CD4-positive, alpha-beta T cell treated with Interferon alpha-2 for 1 hour (primary cell): ENCODE measurements at regions not wholly inside any gene's neighbourhood (a gene's known extent, or its start where the extent isn't known, plus 50 kb on each side); places are given as distances from the start of the nearest gene placed in this dataset.

Experiments used
- DNase-seq, 2 donors: peaks; one replicate each; pipeline ENCODE4 v3.0.0-alpha.2; 2020 to 2022

- no peak for DNase-seq
These were observed 482.5 kb upstream of the FAT3 start for GRCh38 chr11:91742155-91742554.

DNA sequence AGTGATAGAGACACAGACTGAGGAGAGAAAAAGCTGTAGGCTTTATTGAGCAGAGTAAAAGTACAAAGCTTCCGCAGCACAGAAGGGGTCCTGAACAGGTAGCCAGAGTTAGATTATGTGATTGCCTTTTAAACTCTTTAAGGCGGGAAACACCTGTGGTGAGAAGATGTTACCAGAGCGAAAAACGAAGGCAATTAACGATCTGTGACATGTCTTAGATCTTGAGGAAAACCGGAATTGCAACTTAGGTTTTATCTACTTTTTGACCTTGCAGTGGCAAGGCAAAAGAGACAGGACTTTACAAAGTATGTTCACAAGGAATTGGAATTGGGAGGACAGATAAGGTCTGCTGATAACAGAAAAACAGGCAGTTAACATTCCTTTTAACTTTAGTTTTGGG lies 493.6 kb upstream of the FAT3 start:
- DNase-seq: no peak

GRCh38 chr11:91730620-91731019 lies 494.0 kb upstream of the FAT3 start:
- DNase-seq: no peak

GRCh38 chr11:91730057-91730456 lies 494.6 kb upstream of the FAT3 start:
- no peak for DNase-seq

DNA sequence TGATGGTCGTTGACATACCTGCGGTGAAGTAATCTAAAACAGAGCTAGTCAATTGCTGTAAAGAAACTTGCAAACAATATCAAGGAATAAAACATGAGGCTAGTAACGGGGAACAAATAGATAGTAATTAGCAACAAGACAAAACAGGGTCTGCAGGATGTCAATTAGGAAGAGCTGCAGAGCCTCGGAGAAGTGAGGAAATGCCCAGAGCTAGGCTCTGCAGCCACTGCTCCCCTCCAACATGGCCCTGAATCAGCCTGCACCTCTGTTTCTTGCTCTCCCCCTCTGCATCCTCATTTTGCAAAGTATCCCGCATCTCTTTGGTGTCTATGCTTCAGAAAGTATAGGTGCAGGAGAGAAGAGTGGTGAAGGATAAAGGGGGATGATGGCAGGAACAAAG lies 507.4 kb upstream of the FAT3 start:
- DNase-seq: no peak

GRCh38 chr11:91707652-91708482 lies 516.8 kb upstream of the FAT3 start:
- no peak for DNase-seq

DNA sequence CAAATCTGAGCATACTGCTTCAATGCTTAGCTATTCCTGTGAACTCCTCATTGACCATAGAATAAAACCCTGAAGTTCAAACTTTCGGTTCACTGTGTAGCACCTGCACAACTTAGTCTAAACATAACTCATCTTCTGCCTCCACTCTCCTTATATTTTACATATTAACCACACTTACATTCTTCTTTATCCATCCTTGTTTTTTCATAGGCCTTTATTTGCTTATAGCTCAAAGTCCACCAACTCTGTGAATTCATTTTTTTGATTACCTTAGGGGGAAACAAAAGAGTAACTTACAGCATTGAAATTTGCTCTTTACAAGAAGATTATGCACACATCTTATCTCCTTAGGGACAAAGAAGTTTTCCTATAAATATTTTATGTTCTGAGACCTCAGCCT lies 521.6 kb upstream of the FAT3 start:
- DNase-seq: no peak

GRCh38 chr11:91700854-91701253 lies 523.8 kb upstream of the FAT3 start:
- DNase-seq: no peak

DNA sequence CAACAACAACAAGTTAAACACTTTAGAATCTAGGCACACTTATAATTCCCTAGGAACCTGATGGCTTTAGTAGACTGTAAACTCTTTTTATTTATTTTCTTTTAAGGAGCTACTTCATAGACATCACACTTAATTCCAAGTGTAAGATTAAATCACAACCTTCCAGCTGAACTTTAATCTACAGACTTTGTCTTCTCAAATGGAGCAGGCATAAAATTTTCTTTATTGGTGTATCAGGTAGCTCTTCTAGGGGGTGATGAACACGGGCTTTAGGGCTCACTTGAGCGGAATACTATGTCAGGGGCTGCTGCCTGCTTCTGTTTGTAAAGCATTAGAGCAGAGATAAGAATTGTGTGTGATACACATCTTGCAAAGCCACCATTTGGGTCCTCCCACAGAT lies 525.8 kb upstream of the FAT3 start:
- no peak for DNase-seq

GRCh38 chr11:91694331-91694730 lies 530.3 kb upstream of the FAT3 start:
- no peak for DNase-seq

DNA sequence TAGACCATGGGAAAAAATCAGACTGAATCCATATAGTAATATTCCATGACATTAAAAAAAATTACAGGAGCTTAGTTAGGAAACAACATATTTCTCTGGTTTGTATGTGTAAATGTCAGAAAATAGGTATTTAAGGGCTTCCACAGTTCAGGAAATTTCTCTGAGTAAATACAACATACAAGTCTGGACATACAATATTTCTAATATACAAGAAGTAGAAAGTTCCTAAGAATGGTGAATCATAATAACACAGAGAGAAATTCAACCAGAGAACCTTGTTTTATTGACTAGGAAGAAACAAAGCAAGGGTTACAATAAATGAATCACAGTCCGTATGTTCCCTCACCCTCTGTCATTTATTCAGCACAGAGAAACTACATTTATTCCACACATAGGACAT lies 532.7 kb upstream of the FAT3 start:
- no peak for DNase-seq

DNA sequence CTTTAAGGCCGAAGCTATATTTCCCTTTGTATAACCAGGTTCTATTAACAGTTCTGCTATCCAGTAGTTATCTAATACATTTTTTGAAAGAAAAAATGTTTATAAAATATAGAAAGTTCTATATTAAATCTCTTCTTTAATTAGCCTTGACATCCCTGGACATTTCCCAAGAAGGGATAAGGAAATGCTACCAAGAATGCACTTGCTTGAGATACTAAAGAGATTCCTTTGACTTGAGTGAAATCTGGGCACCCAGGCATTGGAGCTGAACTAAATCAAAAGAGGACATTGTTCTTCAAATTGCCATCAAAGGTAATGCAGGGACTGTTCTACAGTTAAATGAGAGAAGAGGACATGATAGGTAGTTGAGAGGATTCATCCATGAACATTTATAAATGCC lies 535.9 kb upstream of the FAT3 start:
- no peak for DNase-seq

GRCh38 chr11:91686700-91687099 lies 537.9 kb upstream of the FAT3 start:
- DNase-seq: no peak

GRCh38 chr11:91686281-91686680 lies 538.3 kb upstream of the FAT3 start:
- no peak for DNase-seq

DNA sequence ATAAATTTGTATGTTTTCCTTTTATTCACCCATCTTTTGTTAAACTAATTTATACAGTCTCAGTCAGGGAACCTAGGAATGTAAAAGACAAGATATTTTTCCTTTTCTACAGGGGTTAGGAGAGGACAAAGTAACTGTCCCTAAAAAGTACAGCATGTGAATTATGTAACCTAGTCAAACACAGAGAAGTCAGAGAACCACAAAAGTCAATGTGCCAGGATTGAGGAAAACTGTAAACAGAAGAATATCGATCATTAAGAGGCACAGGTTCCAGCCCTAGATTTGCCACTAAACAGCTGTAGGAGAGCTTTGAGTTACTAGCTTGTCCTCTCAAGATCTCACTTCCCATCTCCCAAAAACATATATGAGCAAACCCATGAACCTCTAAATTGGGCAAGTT lies 550.9 kb upstream of the FAT3 start:
- DNase-seq: no peak

DNA sequence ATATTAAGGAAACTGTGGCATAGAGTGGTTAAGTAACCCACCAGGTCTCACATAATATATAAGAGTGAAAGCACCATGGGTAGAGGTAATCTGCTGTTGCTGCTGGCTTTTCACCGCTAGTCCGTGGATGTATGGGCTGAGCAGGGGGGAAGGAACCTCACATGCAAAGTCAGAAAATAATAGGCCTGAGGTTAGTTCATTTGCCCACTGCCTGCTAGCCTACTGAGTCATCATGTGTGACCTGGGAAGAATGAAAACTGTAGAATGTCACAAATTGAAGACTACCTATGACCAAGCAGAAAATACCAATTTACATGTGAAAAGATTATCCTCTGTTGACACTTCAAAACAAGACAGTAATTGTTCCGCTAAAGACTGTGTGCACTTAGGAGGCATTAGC lies 560.1 kb upstream of the FAT3 start:
- DNase-seq: no peak

GRCh38 chr11:91660036-91660435 lies 564.6 kb upstream of the FAT3 start:
- no peak for DNase-seq

- DNase-seq: no peak
These were observed 569.9 kb upstream of the FAT3 start for GRCh38 chr11:91654686-91655085.

- DNase-seq: no peak
These were observed 571.4 kb upstream of the FAT3 start for GRCh38 chr11:91653079-91653754.

DNA sequence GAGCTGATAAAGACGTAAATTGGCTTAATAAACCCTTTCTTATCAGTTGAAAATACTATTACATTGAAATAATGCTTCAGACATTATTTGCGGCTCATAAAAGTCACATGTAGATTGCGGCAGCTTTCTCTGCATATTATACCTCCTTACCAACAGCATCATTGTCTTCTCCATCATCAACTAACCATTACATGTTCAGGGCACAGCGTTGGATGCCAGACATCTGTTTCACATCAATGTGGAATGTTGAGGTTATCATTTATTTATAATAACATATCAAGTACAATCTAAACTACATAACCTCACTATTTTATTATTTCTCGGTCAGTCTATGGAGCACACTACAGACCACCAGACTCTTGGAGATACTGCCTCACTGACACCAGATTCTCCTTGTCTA lies 573.8 kb upstream of the FAT3 start:
- DNase-seq: no peak

DNA sequence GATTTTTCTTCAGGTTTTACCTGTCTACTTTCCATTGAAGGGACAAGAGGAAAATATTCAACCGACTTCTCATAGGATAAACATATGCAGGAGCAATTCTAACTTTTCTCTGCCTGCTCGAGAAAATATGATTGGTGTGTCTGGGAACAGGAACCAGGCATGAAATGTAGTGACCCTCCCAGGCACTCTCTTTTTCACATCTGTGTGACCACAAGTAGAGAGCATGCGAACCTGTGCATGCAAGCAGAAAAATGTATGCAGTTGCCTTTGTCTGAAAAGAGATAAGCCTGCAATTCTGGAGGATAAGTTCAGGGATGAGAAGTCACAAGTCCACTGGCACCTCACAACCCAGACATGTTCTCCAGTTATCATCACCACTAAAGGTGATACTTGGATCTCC lies 583.5 kb upstream of the FAT3 start:
- no peak for DNase-seq

DNA sequence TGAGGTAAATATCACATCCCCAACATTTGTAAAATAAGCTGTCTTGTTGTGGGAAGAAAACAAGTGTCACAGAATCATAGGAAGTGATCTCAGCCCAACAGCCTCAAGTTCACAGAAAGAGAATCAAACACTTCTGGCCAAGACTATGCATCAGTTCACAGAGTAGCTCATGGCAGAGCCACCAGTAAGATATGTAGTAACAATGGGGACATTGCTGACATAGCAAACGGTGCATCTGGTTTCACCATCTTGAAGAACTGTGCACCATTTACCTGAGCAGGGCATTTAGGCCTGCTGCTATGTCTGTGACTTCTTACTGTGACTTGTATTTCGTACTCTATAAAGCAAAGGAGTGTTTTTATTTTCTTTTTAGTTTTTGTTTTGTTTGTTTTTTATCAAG lies 585.3 kb upstream of the FAT3 start:
- DNase-seq: no peak

GRCh38 chr11:91630916-91631673 lies 593.5 kb upstream of the FAT3 start:
- DNase-seq: no peak

DNA sequence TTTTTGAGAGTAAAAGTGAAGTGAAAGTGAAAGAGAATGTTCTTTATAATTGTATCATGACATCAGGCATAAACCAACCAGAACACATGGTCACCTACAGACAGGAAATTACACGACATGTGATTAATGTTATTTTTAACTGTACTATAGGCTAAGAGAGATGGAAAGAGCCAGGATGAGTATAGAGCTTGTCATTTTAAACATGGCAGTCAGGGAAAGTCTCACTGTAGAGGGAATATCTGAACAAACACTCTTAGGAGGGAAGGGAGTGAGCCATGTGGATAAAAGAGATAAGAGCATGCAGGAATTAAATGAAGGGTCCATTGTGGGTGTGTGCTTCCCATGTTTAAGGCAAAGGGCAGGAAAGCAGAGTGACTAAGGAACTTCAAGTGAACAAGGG lies 599.1 kb upstream of the FAT3 start:
- no peak for DNase-seq
